SU-DHL-6 (cell line): ENCODE measurements at regions not wholly inside any gene's neighbourhood (a gene's known extent, or its start where the extent isn't known, plus 50 kb on each side); places are given as distances from the start of the nearest gene placed in this dataset.

Experiments used
- CTCF ChIP-seq: fragments of 200-600 bp; sonication (generic); IDR thresholded peaks from one replicate; pipeline ENCODE4 v1.5.1; 2017; ENCODE audit warnings: antibody characterized with exemption, mild to moderate bottlenecking, low read length, moderate library complexity; ENCODE audit not compliant: insufficient read depth, poor library complexity, severe bottlenecking
- EZH2phosphoT487 ChIP-seq: fragments of 200-600 bp; sonication (generic), shearing (Covaris generic); conservative IDR thresholded peaks from 2 replicates; pipeline ENCODE4 v1.6.1; 2018; ENCODE audit warnings: mild to moderate bottlenecking, antibody characterized with exemption, low read length, moderate library complexity, mixed read lengths

GRCh38 chr21:16500271-16500670 lies 770.5 kb downstream of the USP25 start:
- TF ChIP-seq CTCF: no peak
- no peak for TF ChIP-seq EZH2phosphoT487
